ENCODE measurements at regions not wholly inside any gene's neighbourhood (a gene's known extent, or its start where the extent isn't known, plus 50 kb on each side); places are given as distances from the start of the nearest gene placed in this dataset.

- no peak for ATAC-seq
Observed at GRCh38 chrX:943035-943434, 269.4 kb downstream of the CRLF2 start.

GRCh38 chrX:940691-941090 is 271.8 kb downstream of the CRLF2 start:
- Histone ChIP-seq H3K9me2 (replicated peaks; ENCODE audit: low read length) (no peaks in the 10 kb centered on the region), H3K4me3 (ENCODE audit: low read length) (no peak overlapping the region), H3K27ac (ENCODE audit: low read length) (no peak overlapping the region), H3F3A (ENCODE audit: low read length, unreplicated experiment) (no peaks in the 10 kb centered on the region), H2AFZ (ENCODE audit: low read length) (no peak overlapping the region), H3K36me3 (ENCODE audit: low read depth, low read length) (no peaks in the 10 kb centered on the region), H4K20me1 (ENCODE audit: low read length) (no peaks in the 10 kb centered on the region), H3K9ac (ENCODE audit: low read length) (no peak overlapping the region), H3K27me3 (ENCODE audit: low read length) (peaks cover 35% of the 10 kb centered on the region), H3K4me1 (ENCODE audit: insufficient read depth, low read length) (no peaks in the 10 kb centered on the region), H3K9me3 (ENCODE audit: low read length) (no peaks in the 10 kb centered on the region), H3K79me2 (ENCODE audit: low read length) (no peaks in the 10 kb centered on the region), H3K4me2 (ENCODE audit: low read length) (no peak overlapping the region)
- BruUV-seq (replicated peaks), result no TSS peak
- TF ChIP-seq, protein P1, sequence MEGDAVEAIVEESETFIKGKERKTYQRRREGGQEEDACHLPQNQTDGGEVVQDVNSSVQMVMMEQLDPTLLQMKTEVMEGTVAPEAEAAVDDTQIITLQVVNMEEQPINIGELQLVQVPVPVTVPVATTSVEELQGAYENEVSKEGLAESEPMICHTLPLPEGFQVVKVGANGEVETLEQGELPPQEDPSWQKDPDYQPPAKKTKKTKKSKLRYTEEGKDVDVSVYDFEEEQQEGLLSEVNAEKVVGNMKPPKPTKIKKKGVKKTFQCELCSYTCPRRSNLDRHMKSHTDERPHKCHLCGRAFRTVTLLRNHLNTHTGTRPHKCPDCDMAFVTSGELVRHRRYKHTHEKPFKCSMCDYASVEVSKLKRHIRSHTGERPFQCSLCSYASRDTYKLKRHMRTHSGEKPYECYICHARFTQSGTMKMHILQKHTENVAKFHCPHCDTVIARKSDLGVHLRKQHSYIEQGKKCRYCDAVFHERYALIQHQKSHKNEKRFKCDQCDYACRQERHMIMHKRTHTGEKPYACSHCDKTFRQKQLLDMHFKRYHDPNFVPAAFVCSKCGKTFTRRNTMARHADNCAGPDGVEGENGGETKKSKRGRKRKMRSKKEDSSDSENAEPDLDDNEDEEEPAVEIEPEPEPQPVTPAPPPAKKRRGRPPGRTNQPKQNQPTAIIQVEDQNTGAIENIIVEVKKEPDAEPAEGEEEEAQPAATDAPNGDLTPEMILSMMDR (conservative IDR thresholded peaks at IDR 0.05; ENCODE audit: low read depth, low read length), result no peak
- TF ChIP-seq EZH2 (IDR thresholded peaks at IDR 0.05; ENCODE audit: low read length, unreplicated experiment), result peak; percentile 40
- ChIA-PET POLR2A (ENCODE audit: unreplicated experiment) (no interaction called here), CTCF (no interaction called here)
- no peak for ATAC-seq
- DNase-seq, result no peak
- intact Hi-C loops (cut with micrococcal nuclease), result no loop called here

More at GRCh38 chrX:943035-943434, 269.4 kb downstream of the CRLF2 start:
- no peaks in the 10 kb centered on the region for H3K4me1 ChIP-seq (ENCODE audit: insufficient read depth, low read length)
- no peak overlapping the region for H2AFZ ChIP-seq (ENCODE audit: low read length)
- no peaks in the 10 kb centered on the region for H3K79me2 ChIP-seq (ENCODE audit: low read length)
- no peaks in the 10 kb centered on the region for H3K9me2 ChIP-seq (replicated peaks; ENCODE audit: low read length)
- DNase-seq, result no peak
- H3F3A ChIP-seq (ENCODE audit: low read length, unreplicated experiment), result no peaks in the 10 kb centered on the region
- H3K4me3 ChIP-seq (ENCODE audit: low read length), result no peak overlapping the region
- no peak overlapping the region for H3K9ac ChIP-seq (ENCODE audit: low read length)
- H3K4me2 ChIP-seq (ENCODE audit: low read length), result no peak overlapping the region
- no peak overlapping the region for H3K27ac ChIP-seq (ENCODE audit: low read length)
- CTCF ChIA-PET, result no interaction called here
- H3K27me3 ChIP-seq (ENCODE audit: low read length), result peaks cover 27% of the 10 kb centered on the region
- intact Hi-C loops (cut with micrococcal nuclease), result no loop called here
- H3K36me3 ChIP-seq (ENCODE audit: low read depth, low read length), result no peaks in the 10 kb centered on the region
- TF ChIP-seq EZH2phosphoT487 (IDR thresholded peaks at IDR 0.05; ENCODE audit: borderline replicate concordance, low read length) (no peak), EZH2 (IDR thresholded peaks at IDR 0.05; ENCODE audit: low read length, unreplicated experiment) (no peak)
- TF ChIP-seq, protein P1 (conservative IDR thresholded peaks at IDR 0.05; ENCODE audit: low read depth, low read length), result no peak
- BruUV-seq (replicated peaks), result no TSS peak
- H4K20me1 ChIP-seq (ENCODE audit: low read length), result no peaks in the 10 kb centered on the region
- POLR2A ChIA-PET (ENCODE audit: unreplicated experiment), result no interaction called here
- H3K9me3 ChIP-seq (ENCODE audit: low read length), result no peaks in the 10 kb centered on the region

DNA sequence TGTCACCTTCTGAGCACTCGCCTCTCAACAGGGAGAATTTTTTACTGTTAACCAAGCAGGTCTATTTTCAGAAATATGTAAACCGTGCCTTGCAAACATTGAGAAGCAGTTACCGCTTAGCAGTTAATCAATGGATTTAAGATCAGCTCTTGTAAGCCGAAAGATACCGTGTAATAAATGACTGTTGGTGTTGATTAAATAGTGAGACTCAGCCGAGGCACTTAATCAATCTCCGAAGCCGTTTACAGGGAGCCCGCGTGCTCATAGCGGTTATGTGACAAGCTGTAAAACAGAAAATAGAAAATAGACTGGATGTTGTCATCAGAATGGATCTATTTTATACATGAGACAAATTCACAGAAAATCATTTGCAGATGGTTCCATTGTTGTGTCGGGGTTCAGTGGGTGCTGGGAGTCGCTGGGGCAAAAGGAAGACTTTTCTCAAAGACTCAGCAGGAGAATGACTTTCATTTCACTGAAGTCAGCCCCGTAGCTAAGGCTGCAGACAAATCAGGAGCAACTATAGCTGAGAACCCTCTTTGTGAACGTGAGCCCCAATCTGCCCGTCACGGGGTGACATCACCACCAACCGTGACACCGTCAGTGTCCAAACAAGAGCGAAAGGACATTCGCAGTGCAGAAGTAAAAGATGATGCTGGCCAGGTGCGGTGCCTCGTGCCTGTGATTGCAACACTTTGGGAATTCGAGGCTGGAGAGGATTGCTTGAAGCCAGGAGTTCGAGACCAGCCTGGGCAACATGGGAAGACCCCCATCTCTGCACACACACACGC is 275.3 kb downstream of the CRLF2 start:
- intact Hi-C loops (cut with micrococcal nuclease), result no loop called here
- H2AFZ ChIP-seq (ENCODE audit: low read length), result no peak overlapping the region
- no peaks in the 10 kb centered on the region for H3K36me3 ChIP-seq (ENCODE audit: low read depth, low read length)
- no peak overlapping the region for H3K4me3 ChIP-seq (ENCODE audit: low read length)
- no peaks in the 10 kb centered on the region for H3F3A ChIP-seq (ENCODE audit: low read length, unreplicated experiment)
- no peaks in the 10 kb centered on the region for H3K79me2 ChIP-seq (ENCODE audit: low read length)
- H3K9me3 ChIP-seq (ENCODE audit: low read length), result no peaks in the 10 kb centered on the region
- BruUV-seq (replicated peaks), result no TSS peak
- H3K9ac ChIP-seq (ENCODE audit: low read length), result no peak overlapping the region
- no peak for DNase-seq
- ChIA-PET CTCF (no interaction called here), POLR2A (ENCODE audit: unreplicated experiment) (no interaction called here)
- TF ChIP-seq, protein P1 (conservative IDR thresholded peaks at IDR 0.05; ENCODE audit: low read depth, low read length), result no peak
- no peak for TF ChIP-seq EZH2phosphoT487 (IDR thresholded peaks at IDR 0.05; ENCODE audit: borderline replicate concordance, low read length)
- TF ChIP-seq EZH2 (IDR thresholded peaks at IDR 0.05; ENCODE audit: low read length, unreplicated experiment), result no peak
- peaks cover 35% of the 10 kb centered on the region for H3K27me3 ChIP-seq (ENCODE audit: low read length)
- H3K9me2 ChIP-seq (replicated peaks; ENCODE audit: low read length), result no peaks in the 10 kb centered on the region
- H3K4me2 ChIP-seq (ENCODE audit: low read length), result no peak overlapping the region
- no peak for ATAC-seq
- no peaks in the 10 kb centered on the region for H4K20me1 ChIP-seq (ENCODE audit: low read length)
- H3K4me1 ChIP-seq (ENCODE audit: insufficient read depth, low read length), result no peaks in the 10 kb centered on the region
- H3K27ac ChIP-seq (ENCODE audit: low read length), result no peak overlapping the region

Measured in PC-3 (cell line).